ENCODE measurements at regions not wholly inside any gene's neighbourhood (a gene's known extent, or its start where the extent isn't known, plus 50 kb on each side); places are given as distances from the start of the nearest gene placed in this dataset.

GRCh38 chr2:84187258-84187657 is 271.8 kb downstream of the SUCLG1 start:
- Histone ChIP-seq H3K9me3 (no peaks in the 10 kb centered on the region), H3K4me3 (ENCODE audit: low read depth, low read length) (no peak overlapping the region), H3K27me3 (no peaks in the 10 kb centered on the region), H3K4me1 (no peaks in the 10 kb centered on the region), H3K36me3 (no peaks in the 10 kb centered on the region)
- TF ChIP-seq CTCF (IDR thresholded peaks at IDR 0.05; ENCODE audit: low read depth, low read length): no peak
- DNase-seq: no peak

GRCh38 chr2:84181927-84182326 is 277.2 kb downstream of the SUCLG1 start:
- DNase-seq: no peak
- Histone ChIP-seq H3K4me1 (no peaks in the 10 kb centered on the region), H3K36me3 (no peaks in the 10 kb centered on the region), H3K27me3 (no peaks in the 10 kb centered on the region), H3K4me3 (ENCODE audit: low read depth, low read length) (no peak overlapping the region), H3K9me3 (no peaks in the 10 kb centered on the region)
- TF ChIP-seq CTCF (IDR thresholded peaks at IDR 0.05; ENCODE audit: low read depth, low read length): no peak

GRCh38 chr2:84177733-84178132 is 281.3 kb downstream of the SUCLG1 start:
- TF ChIP-seq CTCF (IDR thresholded peaks at IDR 0.05; ENCODE audit: low read depth, low read length): no peak
- DNase-seq: no peak
- no peaks in the 10 kb centered on the region for H3K9me3 ChIP-seq
- no peaks in the 10 kb centered on the region for H3K36me3 ChIP-seq
- H3K27me3 ChIP-seq: no peaks in the 10 kb centered on the region
- no peaks in the 10 kb centered on the region for H3K4me1 ChIP-seq
- H3K4me3 ChIP-seq (ENCODE audit: low read depth, low read length): no peak overlapping the region

- DNase-seq: no peak
- no peaks in the 10 kb centered on the region for H3K36me3 ChIP-seq
- no peaks in the 10 kb centered on the region for H3K9me3 ChIP-seq
- H3K4me3 ChIP-seq (ENCODE audit: low read depth, low read length): no peak overlapping the region
- no peaks in the 10 kb centered on the region for H3K27me3 ChIP-seq
- H3K4me1 ChIP-seq: no peaks in the 10 kb centered on the region
- no peak for TF ChIP-seq CTCF (IDR thresholded peaks at IDR 0.05; ENCODE audit: low read depth, low read length)
These were observed 283.1 kb downstream of the SUCLG1 start for GRCh38 chr2:84175970-84176369.

GRCh38 chr2:84175340-84175739 is 283.7 kb downstream of the SUCLG1 start:
- Histone ChIP-seq H3K4me3 (ENCODE audit: low read depth, low read length) (no peak overlapping the region), H3K36me3 (no peaks in the 10 kb centered on the region), H3K4me1 (no peaks in the 10 kb centered on the region), H3K27me3 (no peaks in the 10 kb centered on the region), H3K9me3 (no peaks in the 10 kb centered on the region)
- DNase-seq: no peak
- TF ChIP-seq CTCF (IDR thresholded peaks at IDR 0.05; ENCODE audit: low read depth, low read length): no peak

- Histone ChIP-seq H3K4me1 (no peaks in the 10 kb centered on the region), H3K9me3 (no peaks in the 10 kb centered on the region), H3K4me3 (ENCODE audit: low read depth, low read length) (no peak overlapping the region), H3K27me3 (no peaks in the 10 kb centered on the region), H3K36me3 (no peaks in the 10 kb centered on the region)
- no peak for TF ChIP-seq CTCF (IDR thresholded peaks at IDR 0.05; ENCODE audit: low read depth, low read length)
- DNase-seq: no peak
These were observed 286.0 kb downstream of the SUCLG1 start for GRCh38 chr2:84173041-84173440.
